ENCODE measurements at regions not wholly inside any gene's neighbourhood (a gene's known extent, or its start where the extent isn't known, plus 50 kb on each side); places are given as distances from the start of the nearest gene placed in this dataset.
"Not testable (repeated sequence)": the region's sequence is repeated elsewhere in the genome, so short reads cannot be mapped to it uniquely, and the experiment has no call there.

DNA sequence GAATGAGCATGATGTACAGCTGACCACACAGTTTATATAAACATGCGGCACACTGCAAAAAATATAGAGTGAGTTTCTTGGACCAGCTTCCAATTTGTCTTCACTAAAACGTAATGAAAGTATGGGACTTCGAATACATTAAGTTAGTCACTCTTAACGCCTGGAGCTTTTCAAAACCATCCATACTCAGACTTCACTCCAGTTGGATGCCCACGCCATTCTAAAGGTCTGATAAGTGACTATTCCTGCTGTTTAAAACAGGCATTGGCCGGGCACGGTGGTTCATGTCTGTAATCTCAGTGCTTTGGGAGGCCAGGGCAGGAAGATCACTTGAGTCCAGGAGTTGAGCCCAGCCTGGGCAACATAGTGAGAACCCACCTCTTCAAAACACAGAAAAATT is 84.6 kb downstream of the MYL12B start:
- no peak overlapping the region for H3K27ac ChIP-seq
- TF ChIP-seq, protein P1, sequence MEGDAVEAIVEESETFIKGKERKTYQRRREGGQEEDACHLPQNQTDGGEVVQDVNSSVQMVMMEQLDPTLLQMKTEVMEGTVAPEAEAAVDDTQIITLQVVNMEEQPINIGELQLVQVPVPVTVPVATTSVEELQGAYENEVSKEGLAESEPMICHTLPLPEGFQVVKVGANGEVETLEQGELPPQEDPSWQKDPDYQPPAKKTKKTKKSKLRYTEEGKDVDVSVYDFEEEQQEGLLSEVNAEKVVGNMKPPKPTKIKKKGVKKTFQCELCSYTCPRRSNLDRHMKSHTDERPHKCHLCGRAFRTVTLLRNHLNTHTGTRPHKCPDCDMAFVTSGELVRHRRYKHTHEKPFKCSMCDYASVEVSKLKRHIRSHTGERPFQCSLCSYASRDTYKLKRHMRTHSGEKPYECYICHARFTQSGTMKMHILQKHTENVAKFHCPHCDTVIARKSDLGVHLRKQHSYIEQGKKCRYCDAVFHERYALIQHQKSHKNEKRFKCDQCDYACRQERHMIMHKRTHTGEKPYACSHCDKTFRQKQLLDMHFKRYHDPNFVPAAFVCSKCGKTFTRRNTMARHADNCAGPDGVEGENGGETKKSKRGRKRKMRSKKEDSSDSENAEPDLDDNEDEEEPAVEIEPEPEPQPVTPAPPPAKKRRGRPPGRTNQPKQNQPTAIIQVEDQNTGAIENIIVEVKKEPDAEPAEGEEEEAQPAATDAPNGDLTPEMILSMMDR (IDR thresholded peaks at IDR 0.05), result no peak
- TF ChIP-seq POLR2AphosphoS5 (IDR thresholded peaks at IDR 0.05) (no peak), POLR2A (IDR thresholded peaks at IDR 0.05) (no peak), EP300 (IDR thresholded peaks at IDR 0.05) (no peak)
- no peaks in the 10 kb centered on the region for H3K36me3 ChIP-seq
- H3K9me3 ChIP-seq, result peaks cover 0 to 7% (median 3%) of the 10 kb centered on the region in 4 donors
- intact Hi-C loops (cut with DNase I; ENCODE audit: low total_unique reads), result no loop called here
- no peak overlapping the region for H3K4me3 ChIP-seq
- no peaks in the 10 kb centered on the region for H3K27me3 ChIP-seq
- no peaks in the 10 kb centered on the region for H3K4me1 ChIP-seq
- DNase-seq, result no peak
- WGBS, 5 donors, result 41 to 67% (median 49%) methylated on average over 7 of the region's 7 CpGs

DNA sequence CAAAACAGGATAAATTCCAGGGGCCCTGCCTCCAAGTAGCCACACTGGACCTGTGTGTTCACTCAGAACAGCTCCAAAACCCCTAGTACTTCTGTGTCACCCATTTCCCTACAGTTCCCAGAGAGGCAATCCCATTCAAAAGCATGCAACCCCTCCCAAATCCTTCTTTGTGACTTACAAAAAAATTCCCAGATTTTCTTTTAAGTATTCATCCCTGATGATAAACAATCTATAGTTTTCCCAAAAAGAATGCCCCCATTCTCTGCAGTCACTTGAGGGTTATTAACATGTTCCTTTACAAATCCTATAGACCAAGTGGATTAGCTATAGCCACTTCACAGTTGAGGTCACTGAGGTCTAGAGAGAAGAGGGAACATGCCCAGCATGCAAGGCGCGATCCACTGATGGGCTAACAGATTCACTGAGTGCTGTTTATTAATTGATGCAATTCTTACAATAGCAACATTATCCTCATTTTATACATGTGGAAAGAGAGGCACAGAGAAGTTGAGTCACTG is 85.4 kb downstream of the MYL12B start:
- H3K9me3 ChIP-seq, result no peaks in the 10 kb centered on the region
- H3K4me1 ChIP-seq, result no peaks in the 10 kb centered on the region
- no peaks in the 10 kb centered on the region for H3K36me3 ChIP-seq
- DNase-seq, result no peak
- WGBS, 5 donors, result 90 to 100% (median 99%) methylated on average over 2 of the region's 2 CpGs
- H3K27ac ChIP-seq, result no peak overlapping the region
- intact Hi-C loops (cut with DNase I; ENCODE audit: low total_unique reads), result no loop called here
- no peak overlapping the region for H3K4me3 ChIP-seq
- no peaks in the 10 kb centered on the region for H3K27me3 ChIP-seq
- TF ChIP-seq, protein P1 (IDR thresholded peaks at IDR 0.05), result no peak
- TF ChIP-seq POLR2AphosphoS5 (IDR thresholded peaks at IDR 0.05), result no peak
- TF ChIP-seq EP300 (IDR thresholded peaks at IDR 0.05), result no peak
- TF ChIP-seq POLR2A (IDR thresholded peaks at IDR 0.05), result no peak

DNA sequence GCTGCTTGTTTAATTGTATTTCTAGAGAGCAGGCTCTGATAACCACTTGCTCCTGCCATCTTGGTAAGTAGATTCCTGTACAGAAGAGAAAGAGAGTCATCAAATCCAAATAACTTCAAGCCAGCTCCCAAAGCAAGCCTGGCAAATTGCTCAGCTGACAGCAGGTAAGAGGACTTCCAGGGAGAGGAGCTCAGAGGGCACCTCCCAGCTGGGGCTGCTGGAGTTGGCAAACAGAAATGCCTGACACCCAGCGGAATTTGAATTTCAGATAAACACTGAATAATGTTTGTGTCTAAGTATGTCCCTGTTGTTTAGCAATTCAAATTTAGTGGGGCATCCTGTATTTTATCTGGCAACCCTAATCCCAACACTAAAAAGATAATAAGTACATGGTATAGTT is 86.2 kb downstream of the MYL12B start:
- WGBS, 5 donors, result 76 to 100% (median 92%) methylated on average over 1 of the region's 1 CpG
- H3K4me3 ChIP-seq, result no peak overlapping the region
- DNase-seq, result no peak
- no peaks in the 10 kb centered on the region for H3K9me3 ChIP-seq
- TF ChIP-seq POLR2AphosphoS5 (IDR thresholded peaks at IDR 0.05) (no peak), EP300 (IDR thresholded peaks at IDR 0.05) (no peak), POLR2A (IDR thresholded peaks at IDR 0.05) (no peak)
- TF ChIP-seq, protein P1 (IDR thresholded peaks at IDR 0.05), result no peak
- H3K4me1 ChIP-seq, result no peaks in the 10 kb centered on the region
- H3K27me3 ChIP-seq, result no peaks in the 10 kb centered on the region
- H3K27ac ChIP-seq, result no peak overlapping the region
- H3K36me3 ChIP-seq, result no peaks in the 10 kb centered on the region
- intact Hi-C loops (cut with DNase I; ENCODE audit: low total_unique reads), result no loop called here

DNA sequence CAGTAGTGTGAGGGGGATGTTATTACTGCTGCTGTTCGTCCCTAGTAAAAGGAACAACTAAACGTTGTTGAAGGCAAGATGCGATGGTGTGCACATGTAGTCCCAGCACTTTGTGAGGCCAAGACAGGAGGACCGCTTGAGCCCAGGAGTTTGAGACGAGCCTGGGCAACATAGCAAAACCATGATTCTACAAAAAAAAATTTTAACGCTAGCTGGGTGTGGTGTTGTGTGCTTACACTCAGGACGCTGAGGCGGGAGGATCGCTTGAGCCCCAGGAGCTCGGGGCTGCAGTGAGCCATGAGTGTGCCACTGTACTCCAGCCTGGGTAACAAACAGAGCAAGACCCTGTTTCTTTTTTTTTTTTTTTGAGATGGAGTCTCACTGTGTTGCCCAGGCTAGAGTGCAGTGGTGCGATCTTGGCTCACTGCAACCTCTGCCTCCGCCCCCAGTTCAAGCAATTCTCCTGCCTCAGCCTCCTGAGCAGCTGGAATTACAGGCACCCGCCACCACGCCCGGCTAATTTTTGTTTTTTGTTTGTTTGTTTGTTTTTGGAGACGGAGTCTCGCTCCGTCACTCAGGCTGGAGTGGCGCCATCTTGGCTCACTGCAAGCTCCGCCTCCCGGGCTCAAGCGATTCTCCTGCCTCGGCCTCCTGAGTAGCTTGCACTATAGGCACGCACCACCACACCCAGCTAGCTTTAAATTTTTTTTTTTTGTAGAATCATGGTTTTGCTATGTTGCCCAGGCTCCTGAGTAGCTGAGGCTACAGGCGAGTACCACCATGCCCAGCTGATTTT is 87.3 kb downstream of the MYL12B start:
- WGBS, 5 donors, result 95 to 97% (median 96%) methylated on average over 25 of the region's 25 CpGs
- H3K36me3 ChIP-seq; H3K27ac ChIP-seq; H3K27me3 ChIP-seq; H3K9me3 ChIP-seq; intact Hi-C loops (cut with DNase I; ENCODE audit: low total_unique reads); DNase-seq; H3K4me3 ChIP-seq; H3K4me1 ChIP-seq: not testable (repeated sequence)

DNA sequence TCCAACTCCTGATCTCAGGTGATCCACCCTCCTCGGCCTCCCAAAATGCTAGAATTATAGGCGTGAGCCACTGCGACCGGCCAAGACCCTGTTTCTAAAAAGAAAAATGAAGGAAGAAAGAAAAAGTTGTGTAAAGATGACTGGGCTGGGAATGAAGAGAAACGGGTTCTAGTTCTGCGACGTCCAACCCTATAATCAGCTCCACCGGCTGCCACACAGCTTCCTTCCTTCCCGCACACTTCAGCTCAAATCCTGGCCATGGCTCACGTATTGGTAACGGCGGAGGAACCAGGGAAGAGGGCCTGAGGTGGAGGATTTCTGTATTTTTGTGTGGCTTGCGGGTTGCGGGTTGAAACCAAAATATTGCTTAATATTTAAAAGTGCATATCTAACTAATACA is 88.1 kb downstream of the MYL12B start:
- Histone ChIP-seq H3K9me3 (no peaks in the 10 kb centered on the region), H3K27ac (no peak overlapping the region), H3K36me3 (no peaks in the 10 kb centered on the region), H3K27me3 (no peaks in the 10 kb centered on the region), H3K4me1 (no peaks in the 10 kb centered on the region), H3K4me3 (no peak overlapping the region)
- intact Hi-C loops (cut with DNase I; ENCODE audit: low total_unique reads), result no loop called here
- 87 to 98% (median 91%) methylated on average over 14 of the region's 14 CpGs for whole genome bisulfite sequencing, 5 donors
- TF ChIP-seq EP300 (IDR thresholded peaks at IDR 0.05), result no peak
- TF ChIP-seq, protein P1 (IDR thresholded peaks at IDR 0.05), result no peak
- no peak for TF ChIP-seq POLR2A (IDR thresholded peaks at IDR 0.05)
- TF ChIP-seq POLR2AphosphoS5 (IDR thresholded peaks at IDR 0.05), result no peak
- DNase-seq, result no peak
